MM.1S (cell line): ENCODE measurements at regions not wholly inside any gene's neighbourhood (a gene's known extent, or its start where the extent isn't known, plus 50 kb on each side); places are given as distances from the start of the nearest gene placed in this dataset.

Experiments
- DNase-seq: peaks from one replicate; pipeline ENCODE4 v3.0.0-alpha.2; 2015
- H2AFZ ChIP-seq: fragments of 300-600 bp; sonication (generic); 2 replicates; pipeline ENCODE4 v1.6.0; 2016; ENCODE audit warnings: antibody characterized with exemption, low read length
- H3F3A ChIP-seq: fragments of 300-600 bp; sonication (generic); 2 replicates; pipeline ENCODE4 v1.6.1; 2016; ENCODE audit warnings: mild to moderate bottlenecking, antibody characterized with exemption, low read length, moderate library complexity, mixed read lengths; ENCODE audit not compliant: insufficient read depth
- H3K27ac ChIP-seq: fragments of 300-600 bp; sonication (generic); 2 replicates; pipeline ENCODE4 v1.5.1; 2016; ENCODE audit warnings: mild to moderate bottlenecking, low read length
- H3K27me3 ChIP-seq: fragments of 300-600 bp; sonication (generic); replicated peaks from 2 replicates; pipeline ENCODE4 v1.6.0; 2016; ENCODE audit warnings: low read length; ENCODE audit not compliant: insufficient read depth
- H3K36me3 ChIP-seq: fragments of 300-600 bp; sonication (generic); replicated peaks from 2 replicates; pipeline ENCODE4 v1.6.1; 2016; ENCODE audit warnings: mild to moderate bottlenecking, low read length, mixed read lengths; ENCODE audit not compliant: insufficient read depth
- H3K4me1 ChIP-seq: fragments of 300-600 bp; sonication (generic); 2 replicates; pipeline ENCODE4 v1.6.1; 2016; ENCODE audit warnings: low read length, mixed read lengths
- H3K4me2 ChIP-seq: fragments of 300-600 bp; sonication (generic); 2 replicates; pipeline ENCODE4 v1.6.0; 2016; ENCODE audit warnings: low read depth, low read length
- H3K4me3 ChIP-seq: fragments of 300-600 bp; sonication (generic); 2 replicates; pipeline ENCODE4 v1.5.1; 2016; ENCODE audit warnings: low read length, mixed read lengths
- H3K79me2 ChIP-seq: fragments of 300-600 bp; sonication (generic); 2 replicates; pipeline ENCODE4 v1.6.1; 2016; ENCODE audit warnings: mixed run types, low read length, mixed read lengths
- H3K9ac ChIP-seq: fragments of 300-600 bp; sonication (generic); 2 replicates; pipeline ENCODE4 v1.6.1; 2016; ENCODE audit warnings: low read length, mixed read lengths
- H3K9me2 ChIP-seq: fragments of 300-600 bp; sonication (generic); replicated peaks from 2 replicates; pipeline ENCODE4 v1.6.1; 2016; ENCODE audit warnings: mild to moderate bottlenecking, low read length, mixed read lengths; ENCODE audit not compliant: insufficient read depth
- H3K9me3 ChIP-seq: fragments of 300-600 bp; sonication (generic); replicated peaks from 2 replicates; pipeline ENCODE4 v1.6.1; 2016; ENCODE audit warnings: mild to moderate bottlenecking, low read length, mixed read lengths; ENCODE audit not compliant: insufficient read depth
- H4K20me1 ChIP-seq: fragments of 300-600 bp; sonication (generic); 2 replicates; pipeline ENCODE4 v1.6.1; 2016; ENCODE audit warnings: mild to moderate bottlenecking, low read length, moderate library complexity, mixed read lengths; ENCODE audit not compliant: insufficient read depth
- CTCF ChIP-seq: fragments of 300-600 bp; sonication (generic); IDR thresholded peaks from 2 replicates; pipeline ENCODE4 v1.5.1; 2016; ENCODE audit warnings: antibody characterized with exemption, low read length, mixed read lengths
- EZH2 ChIP-seq: fragments of 300-600 bp; sonication (generic); optimal IDR thresholded peaks from 2 replicates; pipeline ENCODE3; 2017; ENCODE audit warnings: low read depth, mild to moderate bottlenecking, antibody characterized with exemption, low read length, mixed read lengths
- EZH2phosphoT487 ChIP-seq: fragments of 300-600 bp; sonication (generic); IDR thresholded peaks from 2 replicates; pipeline ENCODE4 v1.6.1; 2018; ENCODE audit warnings: antibody characterized with exemption, low read length

- H2AFZ ChIP-seq, result no peak overlapping the region
- H3K4me3 ChIP-seq, result no peak overlapping the region
- no peak for TF ChIP-seq CTCF
- no peak for TF ChIP-seq EZH2
- no peaks in the 10 kb centered on the region for H3K4me1 ChIP-seq
- H3K9ac ChIP-seq, result no peak overlapping the region
- no peaks in the 10 kb centered on the region for H3K27me3 ChIP-seq
- H3F3A ChIP-seq, result no peaks in the 10 kb centered on the region
- H3K36me3 ChIP-seq, result no peaks in the 10 kb centered on the region
- no peaks in the 10 kb centered on the region for H3K9me3 ChIP-seq
- no peak overlapping the region for H3K4me2 ChIP-seq
- H3K9me2 ChIP-seq, result no peaks in the 10 kb centered on the region
- no peaks in the 10 kb centered on the region for H3K79me2 ChIP-seq
- no peak for DNase-seq
- no peak overlapping the region for H3K27ac ChIP-seq
- no peaks in the 10 kb centered on the region for H4K20me1 ChIP-seq
Observed at GRCh38 chrX:42484233-42484632, 293.7 kb downstream of the PPP1R2C start.

- Histone ChIP-seq H3K4me2 (no peak overlapping the region), H3K27ac (no peak overlapping the region), H3F3A (no peaks in the 10 kb centered on the region), H2AFZ (no peak overlapping the region), H3K4me1 (no peaks in the 10 kb centered on the region), H3K4me3 (no peak overlapping the region), H3K9ac (no peak overlapping the region), H3K36me3 (no peaks in the 10 kb centered on the region), H3K27me3 (no peaks in the 10 kb centered on the region), H3K9me3 (no peaks in the 10 kb centered on the region), H3K79me2 (no peaks in the 10 kb centered on the region), H4K20me1 (no peaks in the 10 kb centered on the region), H3K9me2 (no peaks in the 10 kb centered on the region)
- DNase-seq, result no peak
- TF ChIP-seq CTCF (no peak), EZH2 (no peak), EZH2phosphoT487 (no peak)
Observed at GRCh38 chrX:42477396-42477795, 300.6 kb downstream of the PPP1R2C start.

- Histone ChIP-seq H3K9me2 (no peaks in the 10 kb centered on the region), H3K4me3 (no peak overlapping the region), H3K9ac (no peak overlapping the region), H4K20me1 (no peaks in the 10 kb centered on the region), H3K27me3 (no peaks in the 10 kb centered on the region), H3K79me2 (no peaks in the 10 kb centered on the region), H3K36me3 (no peaks in the 10 kb centered on the region), H3F3A (no peaks in the 10 kb centered on the region), H3K4me1 (no peaks in the 10 kb centered on the region), H3K9me3 (no peaks in the 10 kb centered on the region), H2AFZ (no peak overlapping the region), H3K4me2 (no peak overlapping the region), H3K27ac (no peak overlapping the region)
- no peak for DNase-seq
- no peak for TF ChIP-seq CTCF
- no peak for TF ChIP-seq EZH2phosphoT487
- no peak for TF ChIP-seq EZH2
Observed at GRCh38 chrX:42472727-42473126, 305.2 kb downstream of the PPP1R2C start.
